ENCODE measurements at regions not wholly inside any gene's neighbourhood (a gene's known extent, or its start where the extent isn't known, plus 50 kb on each side); places are given as distances from the start of the nearest gene placed in this dataset.
"Not testable (repeated sequence)": the region's sequence is repeated elsewhere in the genome, so short reads cannot be mapped to it uniquely, and the experiment has no call there.

- Histone ChIP-seq H3K27ac (ENCODE audit: insufficient read depth, low read length, poor library complexity, severe bottlenecking) (no peak overlapping the region), H3K4me1 (ENCODE audit: control insufficient read depth, insufficient read depth, low read length, poor library complexity, severe bottlenecking) (no peaks in the 10 kb centered on the region), H3K27me3 (ENCODE audit: control insufficient read depth, insufficient read depth, low read length) (peaks cover 8% of the 10 kb centered on the region), H3K9me3 (ENCODE audit: control insufficient read depth in 2 of 2, low read length in 2 of 2) (no peaks in the 10 kb centered on the region), H3K4me3 (ENCODE audit: low read depth, low read length) (no peak overlapping the region), H3K36me3 (ENCODE audit: control insufficient read depth, insufficient read depth, low read length) (no peaks in the 10 kb centered on the region)
- no peaks in the 10 kb centered on the region for H3K36me3 Mint-ChIP-seq
- H3K4me1 Mint-ChIP-seq: no peaks in the 10 kb centered on the region
- H3K27me3 Mint-ChIP-seq: peaks cover 5% of the 10 kb centered on the region
- DNase-seq (no peak), ATAC-seq (ENCODE audit: low read depth in 2 of 2) (no peak)
- H3K4me3 Mint-ChIP-seq: no peak overlapping the region
- no peak overlapping the region for H3K27ac Mint-ChIP-seq
- peaks cover 0 to 3% (median 0%) of the 10 kb centered on the region in 7 donors for H3K9me3 Mint-ChIP-seq
Measured at GRCh38 chr2:175351512-175351911, 170.0 kb upstream of the ATP5MC3 start.

- H3K36me3 ChIP-seq (ENCODE audit: control insufficient read depth, insufficient read depth, low read length): no peaks in the 10 kb centered on the region
- H3K9me3 Mint-ChIP-seq: peaks cover 0 to 3% (median 0%) of the 10 kb centered on the region in 7 donors
- no peak overlapping the region for H3K4me3 Mint-ChIP-seq
- no peak overlapping the region for H3K27ac Mint-ChIP-seq
- peaks cover 8% of the 10 kb centered on the region for H3K27me3 ChIP-seq (ENCODE audit: control insufficient read depth, insufficient read depth, low read length)
- no peak for DNase-seq
- H3K9me3 ChIP-seq (ENCODE audit: control insufficient read depth in 2 of 2, low read length in 2 of 2): no peaks in the 10 kb centered on the region
- ATAC-seq (ENCODE audit: low read depth in 2 of 2): no peak
- H3K4me3 ChIP-seq (ENCODE audit: low read depth, low read length): no peak overlapping the region
- no peaks in the 10 kb centered on the region for H3K4me1 Mint-ChIP-seq
- H3K27ac ChIP-seq (ENCODE audit: insufficient read depth, low read length, poor library complexity, severe bottlenecking): no peak overlapping the region
- H3K36me3 Mint-ChIP-seq: no peaks in the 10 kb centered on the region
- H3K4me1 ChIP-seq (ENCODE audit: control insufficient read depth, insufficient read depth, low read length, poor library complexity, severe bottlenecking): no peaks in the 10 kb centered on the region
- H3K27me3 Mint-ChIP-seq: peaks cover 5% of the 10 kb centered on the region
Measured at GRCh38 chr2:175350105-175350504, 168.6 kb upstream of the ATP5MC3 start.

GRCh38 chr2:175342085-175342484 lies 160.6 kb upstream of the ATP5MC3 start:
- Mint-ChIP-seq H3K9me3 (peaks cover 6 to 25% (median 13%) of the 10 kb centered on the region in 7 donors), H3K27ac (no peak overlapping the region), H3K36me3 (peaks cover 3% of the 10 kb centered on the region), H3K4me3 (no peak overlapping the region), H3K27me3 (peaks cover 8% of the 10 kb centered on the region), H3K4me1 (no peaks in the 10 kb centered on the region)
- peaks cover 10 to 21% of the 10 kb centered on the region in 2 experiments for H3K9me3 ChIP-seq (ENCODE audit: control insufficient read depth in 2 of 2, low read length in 2 of 2)
- H3K27ac ChIP-seq (ENCODE audit: insufficient read depth, low read length, poor library complexity, severe bottlenecking): no peak overlapping the region
- ATAC-seq (ENCODE audit: low read depth in 2 of 2) (no peak), DNase-seq (no peak)
- H3K4me3 ChIP-seq (ENCODE audit: low read depth, low read length): no peak overlapping the region
- no peaks in the 10 kb centered on the region for H3K36me3 ChIP-seq (ENCODE audit: control insufficient read depth, insufficient read depth, low read length)
- H3K27me3 ChIP-seq (ENCODE audit: control insufficient read depth, insufficient read depth, low read length): no peaks in the 10 kb centered on the region
- no peaks in the 10 kb centered on the region for H3K4me1 ChIP-seq (ENCODE audit: control insufficient read depth, insufficient read depth, low read length, poor library complexity, severe bottlenecking)

GRCh38 chr2:175330195-175330594 lies 148.7 kb upstream of the ATP5MC3 start:
- Mint-ChIP-seq H3K27me3 (peaks cover 10% of the 10 kb centered on the region), H3K9me3 (peaks cover 0 to 19% (median 1%) of the 10 kb centered on the region in 7 donors)
- H3K4me1 ChIP-seq (ENCODE audit: control insufficient read depth, insufficient read depth, low read length, poor library complexity, severe bottlenecking): no peaks in the 10 kb centered on the region

GRCh38 chr2:175326801-175327200 lies 145.3 kb upstream of the ATP5MC3 start:
- Histone ChIP-seq H3K9me3 (ENCODE audit: control insufficient read depth in 2 of 2, low read length in 2 of 2) (peaks cover 0 to 9% of the 10 kb centered on the region in 2 experiments), H3K27ac (ENCODE audit: insufficient read depth, low read length, poor library complexity, severe bottlenecking) (no peak overlapping the region), H3K36me3 (ENCODE audit: control insufficient read depth, insufficient read depth, low read length) (no peaks in the 10 kb centered on the region), H3K27me3 (ENCODE audit: control insufficient read depth, insufficient read depth, low read length) (no peaks in the 10 kb centered on the region), H3K4me1 (ENCODE audit: control insufficient read depth, insufficient read depth, low read length, poor library complexity, severe bottlenecking) (no peaks in the 10 kb centered on the region), H3K4me3 (ENCODE audit: low read depth, low read length) (no peak overlapping the region)
- Mint-ChIP-seq H3K36me3 (no peaks in the 10 kb centered on the region), H3K27ac (no peak overlapping the region), H3K9me3 (peaks cover 0 to 22% (median 3%) of the 10 kb centered on the region in 7 donors), H3K4me1 (no peaks in the 10 kb centered on the region), H3K4me3 (no peak overlapping the region), H3K27me3 (peaks cover 5% of the 10 kb centered on the region)
- ATAC-seq (ENCODE audit: low read depth in 2 of 2) (no peak), DNase-seq (no peak)

More at GRCh38 chr2:175330195-175330594, 148.7 kb upstream of the ATP5MC3 start:
- Mint-ChIP-seq H3K27ac (no peak overlapping the region), H3K4me1 (no peaks in the 10 kb centered on the region), H3K36me3 (no peaks in the 10 kb centered on the region), H3K4me3 (no peak overlapping the region)
- Histone ChIP-seq H3K27ac (ENCODE audit: insufficient read depth, low read length, poor library complexity, severe bottlenecking) (no peak overlapping the region), H3K4me3 (ENCODE audit: low read depth, low read length) (no peak overlapping the region), H3K36me3 (ENCODE audit: control insufficient read depth, insufficient read depth, low read length) (no peaks in the 10 kb centered on the region), H3K9me3 (ENCODE audit: control insufficient read depth in 2 of 2, low read length in 2 of 2) (peaks cover 0 to 9% of the 10 kb centered on the region in 2 experiments), H3K27me3 (ENCODE audit: control insufficient read depth, insufficient read depth, low read length) (no peaks in the 10 kb centered on the region)
- DNase-seq: no peak
- no peak for ATAC-seq (ENCODE audit: low read depth in 2 of 2)

GRCh38 chr2:175326164-175326563 lies 144.7 kb upstream of the ATP5MC3 start:
- not testable (repeated sequence) for H3K9me3 ChIP-seq (ENCODE audit: control insufficient read depth in 2 of 2, low read length in 2 of 2); H3K4me1 ChIP-seq (ENCODE audit: control insufficient read depth, insufficient read depth, low read length, poor library complexity, severe bottlenecking); H3K27me3 Mint-ChIP-seq; H3K27me3 ChIP-seq (ENCODE audit: control insufficient read depth, insufficient read depth, low read length); DNase-seq; H3K36me3 ChIP-seq (ENCODE audit: control insufficient read depth, insufficient read depth, low read length); H3K27ac Mint-ChIP-seq; H3K4me1 Mint-ChIP-seq; H3K36me3 Mint-ChIP-seq; H3K4me3 Mint-ChIP-seq; H3K27ac ChIP-seq (ENCODE audit: insufficient read depth, low read length, poor library complexity, severe bottlenecking); ATAC-seq (ENCODE audit: low read depth in 2 of 2); H3K4me3 ChIP-seq (ENCODE audit: low read depth, low read length)
- peaks cover 0 to 22% (median 3%) of the 10 kb centered on the region in 7 donors for H3K9me3 Mint-ChIP-seq

- H3K36me3 Mint-ChIP-seq: no peaks in the 10 kb centered on the region
- no peak for ATAC-seq (ENCODE audit: low read depth in 2 of 2)
- no peaks in the 10 kb centered on the region for H3K4me1 Mint-ChIP-seq
Measured at GRCh38 chr2:175323162-175323561, 141.7 kb upstream of the ATP5MC3 start.

GRCh38 chr2:175318542-175318941 lies 137.0 kb upstream of the ATP5MC3 start:
- H3K27me3 Mint-ChIP-seq: peaks cover 8% of the 10 kb centered on the region

More at GRCh38 chr2:175323162-175323561, 141.7 kb upstream of the ATP5MC3 start:
- Mint-ChIP-seq H3K27me3 (no peaks in the 10 kb centered on the region), H3K9me3 (peaks cover 0 to 22% (median 3%) of the 10 kb centered on the region in 7 donors), H3K4me3 (no peak overlapping the region), H3K27ac (no peak overlapping the region)
- no peak overlapping the region for H3K4me3 ChIP-seq (ENCODE audit: low read depth, low read length)
- no peaks in the 10 kb centered on the region for H3K36me3 ChIP-seq (ENCODE audit: control insufficient read depth, insufficient read depth, low read length)
- no peaks in the 10 kb centered on the region for H3K27me3 ChIP-seq (ENCODE audit: control insufficient read depth, insufficient read depth, low read length)
- H3K4me1 ChIP-seq (ENCODE audit: control insufficient read depth, insufficient read depth, low read length, poor library complexity, severe bottlenecking): no peaks in the 10 kb centered on the region
- no peak for DNase-seq
- H3K9me3 ChIP-seq (ENCODE audit: control insufficient read depth in 2 of 2, low read length in 2 of 2): peaks cover 0 to 9% of the 10 kb centered on the region in 2 experiments
- H3K27ac ChIP-seq (ENCODE audit: insufficient read depth, low read length, poor library complexity, severe bottlenecking): no peak overlapping the region

More at GRCh38 chr2:175318542-175318941, 137.0 kb upstream of the ATP5MC3 start:
- no peak overlapping the region for H3K27ac ChIP-seq (ENCODE audit: insufficient read depth, low read length, poor library complexity, severe bottlenecking)
- no peaks in the 10 kb centered on the region for H3K4me1 ChIP-seq (ENCODE audit: control insufficient read depth, insufficient read depth, low read length, poor library complexity, severe bottlenecking)
- no peaks in the 10 kb centered on the region for H3K4me1 Mint-ChIP-seq
- peaks cover 1% of the 10 kb centered on the region for H3K27me3 ChIP-seq (ENCODE audit: control insufficient read depth, insufficient read depth, low read length)
- peaks cover 0 to 3% (median 0%) of the 10 kb centered on the region in 7 donors for H3K9me3 Mint-ChIP-seq
- no peak overlapping the region for H3K27ac Mint-ChIP-seq
- DNase-seq (no peak), ATAC-seq (ENCODE audit: low read depth in 2 of 2) (no peak)
- no peak overlapping the region for H3K4me3 Mint-ChIP-seq
- H3K4me3 ChIP-seq (ENCODE audit: low read depth, low read length): no peak overlapping the region
- no peaks in the 10 kb centered on the region for H3K36me3 Mint-ChIP-seq
- no peaks in the 10 kb centered on the region for H3K9me3 ChIP-seq (ENCODE audit: control insufficient read depth in 2 of 2, low read length in 2 of 2)
- no peaks in the 10 kb centered on the region for H3K36me3 ChIP-seq (ENCODE audit: control insufficient read depth, insufficient read depth, low read length)

All from CD4-positive, CD25-positive, alpha-beta regulatory T cell (primary cell).